CD14-positive monocyte (primary cell): ENCODE measurements at regions not wholly inside any gene's neighbourhood (a gene's known extent, or its start where the extent isn't known, plus 50 kb on each side); places are given as distances from the start of the nearest gene placed in this dataset.

Experiments
- DNase-seq, 3 donors: peaks; one replicate each; pipeline ENCODE4 v3.0.0-alpha.2; 2011 to 2022
- H2AFZ ChIP-seq: 2 replicates; pipeline ENCODE4 v1.6.0; 2012; ENCODE audit warnings: mild to moderate bottlenecking, low read depth, low read length, inconsistent platforms; ENCODE audit not compliant: insufficient read depth, poor library complexity, severe bottlenecking
- H3K27ac ChIP-seq, 2 donors: 1 replicate in 1 of 2; 2 replicates in 1 of 2; pipeline ENCODE4 v1.5.1; 2012 to 2013; ENCODE audit warnings: low read length in 2 of 2, control low read depth in 1 of 2, inconsistent platforms in 1 of 2, low read depth in 1 of 2, mild to moderate bottlenecking in 1 of 2
- H3K27me3 ChIP-seq, 2 donors: one replicate each; pipeline versions ENCODE4 v1.6.0 to v1.6.1; 2011 to 2013; ENCODE audit warnings: low read length in 2 of 2; ENCODE audit not compliant: control insufficient read depth in 2 of 2, insufficient read depth in 2 of 2
- H3K36me3 ChIP-seq, 2 donors: replicated peaks in 1 of 2; 1 replicate in 1 of 2; 2 replicates in 1 of 2; pipeline versions ENCODE4 v1.5.1 to v1.6.1; 2012 to 2013; ENCODE audit warnings: low read length in 2 of 2, control low read depth in 1 of 2, inconsistent platforms in 1 of 2, mild to moderate bottlenecking in 1 of 2; ENCODE audit not compliant: insufficient read depth in 2 of 2, control insufficient read depth in 1 of 2
- H3K4me1 ChIP-seq, 2 donors: 1 replicate in 1 of 2; 2 replicates in 1 of 2; pipeline versions ENCODE4 v1.5.1 to v1.6.1; 2012 to 2013; ENCODE audit warnings: low read length in 2 of 2, control low read depth in 1 of 2, inconsistent platforms in 1 of 2, mild to moderate bottlenecking in 1 of 2, moderate library complexity in 1 of 2; ENCODE audit not compliant: insufficient read depth in 2 of 2, control insufficient read depth in 1 of 2
- H3K4me2 ChIP-seq: replicated peaks from 2 replicates; pipeline ENCODE3; 2012; ENCODE audit warnings: low read length, moderate library complexity, mild to moderate bottlenecking; ENCODE audit not compliant: poor library complexity, severe bottlenecking; ENCODE audit errors: extremely low read depth
- H3K4me3 ChIP-seq, 3 experiments: fragments of 200-600 bp in 1 of 3; sonication (generic) in 1 of 3; replicated peaks in 1 of 3; 1 replicate in 2 of 3; 2 replicates in 1 of 3; pipeline ENCODE4 v1.5.1; 2011 to 2013; ENCODE audit warnings: low read length in 3 of 3, mild to moderate bottlenecking in 3 of 3, control low read depth in 2 of 3, low read depth in 2 of 3, inconsistent platforms in 1 of 3, moderate library complexity in 1 of 3
- H3K79me2 ChIP-seq: 2 replicates; pipeline ENCODE4 v1.6.0; 2012; ENCODE audit warnings: mild to moderate bottlenecking, control low read depth, inconsistent platforms, low read length, moderate library complexity; ENCODE audit not compliant: insufficient read depth
- H3K9ac ChIP-seq: 2 replicates; pipeline ENCODE4 v1.6.0; 2017; ENCODE audit warnings: low read length, mild to moderate bottlenecking; ENCODE audit not compliant: insufficient read depth, poor library complexity, severe bottlenecking
- H3K9me3 ChIP-seq, 2 donors: replicated peaks in 1 of 2; 1 replicate in 1 of 2; 2 replicates in 1 of 2; pipeline versions ENCODE4 v1.5.1 to v1.6.1; 2012 to 2013; ENCODE audit warnings: low read length in 2 of 2, control low read depth in 1 of 2; ENCODE audit not compliant: control insufficient read depth in 1 of 2, insufficient read depth in 1 of 2
- H4K20me1 ChIP-seq: 2 replicates; pipeline ENCODE4 v1.6.0; 2012; ENCODE audit warnings: mild to moderate bottlenecking, low read length, control low read depth, moderate library complexity; ENCODE audit not compliant: insufficient read depth
- H3K27ac Mint-ChIP-seq, 7 donors: one replicate each; pipeline ENCODE4 v1.8.0; 2020; ENCODE audit warnings: mild to moderate bottlenecking in 7 of 7, mixed read lengths in 7 of 7, moderate library complexity in 6 of 7, inconsistent platforms in 2 of 7
- H3K27me3 Mint-ChIP-seq, 3 donors: one replicate each; pipeline ENCODE4 v1.8.0; 2021 to 2022; ENCODE audit warnings: low read depth in 3 of 3, mild to moderate bottlenecking in 3 of 3, mixed read lengths in 3 of 3, moderate library complexity in 3 of 3, inconsistent platforms in 1 of 3
- H3K36me3 Mint-ChIP-seq, 2 donors: one replicate each; pipeline ENCODE4 v1.8.0; 2020; ENCODE audit warnings: mixed read lengths in 2 of 2, inconsistent platforms in 1 of 2, mild to moderate bottlenecking in 1 of 2
- H3K4me1 Mint-ChIP-seq: one replicate; pipeline ENCODE4 v1.8.0; 2020; ENCODE audit warnings: mild to moderate bottlenecking, mixed read lengths
- H3K4me3 Mint-ChIP-seq, 2 donors: one replicate each; pipeline ENCODE4 v1.8.0; 2020; ENCODE audit warnings: mild to moderate bottlenecking in 2 of 2, mixed read lengths in 2 of 2, moderate library complexity in 1 of 2
- H3K9me3 Mint-ChIP-seq, 7 donors: one replicate each; pipeline ENCODE4 v1.8.0; 2020 to 2022; ENCODE audit warnings: mixed read lengths in 7 of 7, mild to moderate bottlenecking in 6 of 7, moderate library complexity in 6 of 7, inconsistent platforms in 2 of 7
- CTCF ChIP-seq: fragments of 200-600 bp; IDR thresholded peaks from one replicate; pipeline ENCODE4 v1.8.0; 2022; ENCODE audit warnings: antibody characterized with exemption, mild to moderate bottlenecking
- WGBS: methylation state at CpG from one replicate; pipeline ENCODE4 v1.1.5; 2013; ENCODE audit warnings: missing lambda C conversion rate; ENCODE audit not compliant: insufficient coverage; 5-methylcytosine and 5-hydroxymethylcytosine counted together
- intact Hi-C, 2 donors: fragments of 100-400 bp; cut with micrococcal nuclease; formaldehyde crosslinking; loops; one replicate each; pipeline versions ENCODE4 v1.15.0 to v1.15.1; 2023

- intact Hi-C loops, result no loop called here
- H3K36me3 Mint-ChIP-seq, result no peaks in the 10 kb centered on the region
- no peak overlapping the region for H2AFZ ChIP-seq
- no peak for TF ChIP-seq CTCF
- H3K36me3 ChIP-seq, result no peaks in the 10 kb centered on the region
- WGBS, result 90% methylated on average over 5 of the region's 8 CpGs
- no peaks in the 10 kb centered on the region for H3K4me1 ChIP-seq
- no peak for DNase-seq
- no peaks in the 10 kb centered on the region for H3K4me1 Mint-ChIP-seq
- no peaks in the 10 kb centered on the region for H3K9me3 ChIP-seq
- H4K20me1 ChIP-seq, result no peaks in the 10 kb centered on the region
- peaks cover 2 to 4% (median 2%) of the 10 kb centered on the region in 3 donors for H3K27me3 Mint-ChIP-seq
- no peaks in the 10 kb centered on the region for H3K27me3 ChIP-seq
- no peak overlapping the region for H3K4me3 Mint-ChIP-seq
- H3K27ac Mint-ChIP-seq, result no peak overlapping the region
- no peak overlapping the region for H3K4me3 ChIP-seq
- H3K4me2 ChIP-seq, result no peak overlapping the region
- no peak overlapping the region for H3K9ac ChIP-seq
- peaks cover 0 to 5% (median 2%) of the 10 kb centered on the region in 7 donors for H3K9me3 Mint-ChIP-seq
- H3K79me2 ChIP-seq, result no peaks in the 10 kb centered on the region
- H3K27ac ChIP-seq, result no peak overlapping the region
Observed at GRCh38 chr12:127785986-127786590, 480.9 kb upstream of the TMEM132C start.

- no peaks in the 10 kb centered on the region for H3K27me3 ChIP-seq
- no peak overlapping the region for H3K4me3 ChIP-seq
- H3K36me3 ChIP-seq, result no peaks in the 10 kb centered on the region
- H4K20me1 ChIP-seq, result no peaks in the 10 kb centered on the region
- peaks cover 2 to 4% (median 2%) of the 10 kb centered on the region in 3 donors for H3K27me3 Mint-ChIP-seq
- no peak overlapping the region for H3K27ac Mint-ChIP-seq
- no peaks in the 10 kb centered on the region for H3K36me3 Mint-ChIP-seq
- no peaks in the 10 kb centered on the region for H3K9me3 ChIP-seq
- WGBS, result 70% methylated on average over 12 of the region's 19 CpGs
- TF ChIP-seq CTCF, result no peak
- no peak overlapping the region for H3K4me2 ChIP-seq
- H3K4me3 Mint-ChIP-seq, result no peak overlapping the region
- no peaks in the 10 kb centered on the region for H3K4me1 Mint-ChIP-seq
- H2AFZ ChIP-seq, result no peak overlapping the region
- DNase-seq, result no peak
- no peak overlapping the region for H3K27ac ChIP-seq
- no peaks in the 10 kb centered on the region for H3K79me2 ChIP-seq
- H3K9me3 Mint-ChIP-seq, result peaks cover 1 to 8% (median 3%) of the 10 kb centered on the region in 7 donors
- H3K9ac ChIP-seq, result no peak overlapping the region
- H3K4me1 ChIP-seq, result no peaks in the 10 kb centered on the region
- intact Hi-C loops, result no loop called here
Observed at GRCh38 chr12:127787544-127787943, 479.4 kb upstream of the TMEM132C start.
